SK-N-SH (cell line): ENCODE measurements at regions not wholly inside any gene's neighbourhood (a gene's known extent, or its start where the extent isn't known, plus 50 kb on each side); places are given as distances from the start of the nearest gene placed in this dataset.

Source experiments
- CTCF ChIA-PET: fragments of 300-600, 350-600 bp; formaldehyde crosslinking; extraction: SDS; loops from one replicate; lab custom pipeline; 2021; lab: Yijun Ruan, JAX
- POLR2A ChIA-PET: fragments of 350-600 bp; sonication (Branson Sonifier 250); formaldehyde crosslinking; extraction: SDS; loops from one replicate; lab custom pipeline; 2020; ENCODE audit warnings: antibody characterized with exemption, inconsistent platforms; lab: Yijun Ruan, JAX
- DNase-seq: peaks from one replicate; pipeline ENCODE4 v3.0.0; 2012
- H2AFZ ChIP-seq: fragments of 200-600 bp; sonication (generic); 2 replicates; pipeline ENCODE4 v1.8.1; 2016; ENCODE audit warnings: antibody characterized with exemption, mild to moderate bottlenecking, low read depth
- H3F3A ChIP-seq: fragments of 200-600 bp; sonication (generic); replicated peaks from 2 replicates; pipeline ENCODE3; 2016; ENCODE audit warnings: antibody characterized with exemption, mild to moderate bottlenecking; ENCODE audit not compliant: insufficient read depth
- H3K27ac ChIP-seq, 2 experiments: fragments of 200-500 bp in 1 of 2; fragments of 200-600 bp in 1 of 2; sonication (Bioruptor generic) in 1 of 2; sonication (generic), shearing (Covaris generic) in 1 of 2; 2 replicates each; pipeline versions ENCODE4 v1.5.1 to v1.6.1; 2014 to 2016; ENCODE audit warnings: low read depth in 2 of 2, inconsistent platforms in 1 of 2, low read length in 1 of 2, mild to moderate bottlenecking in 1 of 2, mixed read lengths in 1 of 2
- H3K27me3 ChIP-seq: fragments of 200-600 bp; sonication (generic), shearing (Covaris generic); 2 replicates; pipeline ENCODE4 v1.6.1; 2016; ENCODE audit warnings: mixed run types; ENCODE audit not compliant: insufficient read depth
- H3K36me3 ChIP-seq, 2 experiments: fragments of 200-500 bp in 1 of 2; fragments of 200-600 bp in 1 of 2; sonication (Bioruptor generic) in 1 of 2; sonication (generic) in 1 of 2; replicated peaks in 1 of 2; 2 replicates each; pipeline versions ENCODE3 to v1.5.1; 2014 to 2016; ENCODE audit warnings: low read length in 1 of 2, mild to moderate bottlenecking in 1 of 2; ENCODE audit not compliant: insufficient read depth in 2 of 2, control insufficient read depth in 1 of 2
- H3K4me1 ChIP-seq, 2 experiments: fragments of 200-500 bp in 1 of 2; fragments of 200-600 bp in 1 of 2; sonication (Bioruptor generic) in 1 of 2; sonication (generic), shearing (Covaris generic) in 1 of 2; 2 replicates each; pipeline versions ENCODE4 v1.5.1 to v1.6.1; 2014 to 2016; ENCODE audit warnings: low read depth in 1 of 2, low read length in 1 of 2, mixed run types in 1 of 2; ENCODE audit not compliant: insufficient read depth in 2 of 2, control insufficient read depth in 1 of 2
- H3K4me2 ChIP-seq: fragments of 200-600 bp; sonication (generic), shearing (Covaris generic); 2 replicates; pipeline ENCODE4 v1.6.1; 2017; ENCODE audit warnings: mixed run types
- H3K4me3 ChIP-seq, 2 experiments: fragments of 200-500 bp in 1 of 2; fragments of 200-600 bp in 1 of 2; sonication (Bioruptor generic) in 1 of 2; sonication (generic), shearing (Covaris generic) in 1 of 2; 2 replicates each; pipeline versions ENCODE4 v1.5.1 to v1.8.1; 2014 to 2016; ENCODE audit warnings: low read depth in 2 of 2, inconsistent platforms in 1 of 2, low read length in 1 of 2, mild to moderate bottlenecking in 1 of 2, mixed read lengths in 1 of 2, moderate library complexity in 1 of 2
- H3K79me2 ChIP-seq: fragments of 200-600 bp; sonication (generic); 2 replicates; pipeline ENCODE4 v1.8.1; 2017; ENCODE audit warnings: mild to moderate bottlenecking; ENCODE audit not compliant: insufficient read depth
- H3K9ac ChIP-seq: fragments of 200-600 bp; sonication (generic); 2 replicates; pipeline ENCODE4 v1.6.1; 2017; ENCODE audit warnings: mixed run types
- H3K9me2 ChIP-seq: fragments of 200-600 bp; sonication (generic); 2 replicates; pipeline ENCODE4 v1.6.1; 2017; ENCODE audit warnings: mixed run types
- H3K9me3 ChIP-seq: fragments of 200-600 bp; sonication (generic); 2 replicates; pipeline ENCODE4 v1.6.1; 2017; ENCODE audit warnings: mixed run types, mild to moderate bottlenecking, moderate library complexity
- H4K20me1 ChIP-seq: fragments of 200-600 bp; sonication (generic); 2 replicates; pipeline ENCODE4 v1.6.1; 2017; ENCODE audit warnings: mild to moderate bottlenecking, mixed run types; ENCODE audit not compliant: insufficient read depth
- EZH2phosphoT487 ChIP-seq: fragments of 200-600 bp; sonication (generic); IDR thresholded peaks from 2 replicates; pipeline ENCODE4 v1.6.1; 2017; ENCODE audit warnings: low read depth, mixed run types, mild to moderate bottlenecking, antibody characterized with exemption, moderate library complexity, borderline replicate concordance
- FOXJ3 ChIP-seq: sonication (generic); formaldehyde crosslinking; IDR thresholded peaks from 2 replicates; pipeline ENCODE4 v1.5.1; 2020; ENCODE audit warnings: mild to moderate bottlenecking, missing genetic modification reagents
- FOXM1 ChIP-seq: IDR thresholded peaks from 2 replicates; pipeline ENCODE4 v1.4.0; 2012; ENCODE audit warnings: low read depth, mild to moderate bottlenecking
- MEF2A ChIP-seq: IDR thresholded peaks from 2 replicates; pipeline ENCODE4 v1.4.0; 2012; ENCODE audit warnings: low read depth, borderline replicate concordance
- MXI1 ChIP-seq: IDR thresholded peaks from 2 replicates; pipeline ENCODE4 v1.6.1; 2012; ENCODE audit warnings: mild to moderate bottlenecking, low read depth, low read length, improper control_type of control experiment
- NFIC ChIP-seq: IDR thresholded peaks from 2 replicates; pipeline ENCODE4 v1.4.0; 2012; ENCODE audit warnings: borderline replicate concordance
- POLR2AphosphoS5 ChIP-seq: IDR thresholded peaks from 2 replicates; pipeline ENCODE4 v1.6.1; 2012; ENCODE audit warnings: low read depth, low read length
- RAD21 ChIP-seq: IDR thresholded peaks from 2 replicates; pipeline ENCODE4 v1.6.1; 2012; ENCODE audit warnings: mild to moderate bottlenecking, low read length
- RCOR1 ChIP-seq: fragments of 150-350 bp; IDR thresholded peaks from 2 replicates; pipeline ENCODE4 v1.6.1; 2017; ENCODE audit warnings: antibody characterized with exemption, low read length
- REST ChIP-seq: IDR thresholded peaks from 2 replicates; pipeline ENCODE4 v1.6.1; 2012; ENCODE audit warnings: mild to moderate bottlenecking, low read depth, low read length, moderate library complexity
- RXRA ChIP-seq: IDR thresholded peaks from 2 replicates; pipeline ENCODE4 v1.4.0; 2012; ENCODE audit warnings: low read depth, mild to moderate bottlenecking, borderline replicate concordance
- SIN3A ChIP-seq: IDR thresholded peaks from 2 replicates; pipeline ENCODE4 v1.6.1; 2012; ENCODE audit warnings: low read depth, mild to moderate bottlenecking, low read length, moderate library complexity, borderline replicate concordance
- TAF1 ChIP-seq: IDR thresholded peaks from 2 replicates; pipeline ENCODE4 v1.6.1; 2012; ENCODE audit warnings: low read depth, mild to moderate bottlenecking, low read length, moderate library complexity, borderline replicate concordance
- TCF12 ChIP-seq: IDR thresholded peaks from 2 replicates; pipeline ENCODE4 v1.4.0; 2012
- YY1 ChIP-seq: IDR thresholded peaks from 2 replicates; pipeline ENCODE4 v1.4.0; 2012; ENCODE audit warnings: low read depth, mild to moderate bottlenecking
- ZBTB33 ChIP-seq: IDR thresholded peaks from 2 replicates; pipeline ENCODE4 v1.4.0; 2012; ENCODE audit warnings: low read depth, borderline replicate concordance
- WGBS: methylation state at CpG from one replicate; pipeline ENCODE4 v1.1.6; 2017; ENCODE audit warnings: low lambda C conversion rate; 5-methylcytosine and 5-hydroxymethylcytosine counted together

DNA sequence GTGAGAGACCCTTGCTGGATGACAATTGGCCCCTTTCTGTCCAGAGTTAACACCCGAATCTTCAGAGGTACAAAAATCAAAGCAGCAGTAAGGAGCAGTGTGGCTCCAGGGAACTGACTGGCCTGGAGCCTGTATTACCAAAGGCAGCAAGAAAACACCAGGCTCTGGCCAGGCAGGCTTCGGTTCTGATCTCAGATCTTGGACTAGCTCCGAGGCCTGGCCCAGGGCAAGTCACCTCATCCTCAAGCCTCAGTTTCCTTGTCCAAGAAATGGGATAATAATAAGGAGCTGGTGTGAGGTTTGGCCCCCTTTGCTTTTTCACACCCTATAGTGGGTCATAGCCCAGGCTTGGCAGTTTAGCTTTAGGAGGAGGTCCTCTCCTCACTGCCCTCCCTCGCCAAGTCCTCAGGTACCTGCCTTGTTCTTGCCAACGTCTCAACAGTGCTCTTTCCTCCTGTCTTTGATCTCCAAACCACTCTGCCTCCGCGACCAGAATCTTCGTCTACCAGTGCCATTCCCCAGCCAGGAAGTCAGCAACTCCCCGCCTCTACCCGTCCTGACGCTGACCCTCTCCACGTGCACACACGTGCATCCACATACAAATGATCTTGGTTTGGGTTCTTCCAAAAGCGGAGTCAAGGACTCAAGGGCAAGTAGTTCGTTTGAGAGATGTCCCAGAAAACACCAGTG lies 82.6 kb upstream of the TLE3 start (continued):
- no peak for TF ChIP-seq POLR2AphosphoS5
- TF ChIP-seq MEF2A, result no peak
- TF ChIP-seq NFIC, result no peak
- TF ChIP-seq FOXJ3 (CRISPR knock-in tag), result no peak
- TF ChIP-seq, all 33 proteins: peak for 0

DNA sequence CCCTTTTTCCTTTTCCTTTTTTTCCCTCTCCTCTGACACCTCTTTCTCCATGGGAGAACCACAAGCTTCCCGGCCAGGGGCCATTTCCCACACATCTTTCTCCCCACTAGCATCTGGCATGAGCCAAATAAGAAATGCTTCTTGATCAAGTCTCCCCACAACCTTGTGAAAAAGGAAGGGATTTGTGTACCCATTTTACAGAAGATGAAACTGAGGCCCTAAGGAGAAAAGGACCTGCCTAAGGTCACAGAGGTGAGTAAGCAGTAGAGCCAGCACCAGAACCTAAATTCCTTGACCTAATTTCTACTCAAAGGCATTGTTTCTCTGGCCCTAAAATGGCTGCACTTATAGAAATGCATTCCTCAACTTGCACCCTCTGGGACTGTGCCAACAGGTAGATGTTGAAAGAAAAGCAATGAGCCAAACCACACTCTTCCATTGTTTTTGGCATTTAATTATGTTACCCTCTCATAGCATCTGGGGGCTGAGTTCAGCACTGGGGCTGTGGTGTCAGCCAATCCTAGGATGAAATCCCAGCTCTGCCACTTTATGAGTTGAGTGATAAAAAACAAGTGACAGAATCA lies 81.7 kb upstream of the TLE3 start:
- no peaks in the 10 kb centered on the region for H3K79me2 ChIP-seq
- no peaks in the 10 kb centered on the region for H3K9me2 ChIP-seq
- POLR2A ChIA-PET, result no interaction called here
- DNase-seq, result no peak
- H2AFZ ChIP-seq, result no peak overlapping the region
- H3K9me3 ChIP-seq, result no peaks in the 10 kb centered on the region
- H4K20me1 ChIP-seq, result no peaks in the 10 kb centered on the region
- CTCF ChIA-PET, result interaction anchor here (0.6 to 1.2 kb wide), 3 partner anchors 68 to 1209 kb away, joined by 3 to 4 read pairs (median 3); no protein-coding TSS in a partner anchor
- no peaks in the 10 kb centered on the region for H3F3A ChIP-seq
- TF ChIP-seq ZBTB33, result no peak
- no peak for TF ChIP-seq YY1
- TF ChIP-seq EZH2phosphoT487, result no peak
- no peak for TF ChIP-seq MXI1
- TF ChIP-seq TCF12, result no peak
- no peak for TF ChIP-seq FOXJ3 (CRISPR knock-in tag)
- TF ChIP-seq RAD21, result no peak
- TF ChIP-seq RXRA, result no peak
- TF ChIP-seq RCOR1, result no peak
- TF ChIP-seq FOXM1, result no peak
- no peak for TF ChIP-seq SIN3A
- no peak for TF ChIP-seq TAF1
- no peak for TF ChIP-seq REST
- H3K36me3 ChIP-seq, result no peaks in the 10 kb centered on the region
- no peak overlapping the region for H3K27ac ChIP-seq
- H3K4me1 ChIP-seq, result peaks cover 0 to 22% of the 10 kb centered on the region in 2 experiments; a peak in 1 of 4 replicates
- WGBS, result 85% methylated on average over 1 of the region's 1 CpG
- H3K9ac ChIP-seq, result no peak overlapping the region
- no peak overlapping the region for H3K4me2 ChIP-seq
- no peak overlapping the region for H3K4me3 ChIP-seq
- H3K27me3 ChIP-seq, result no peaks in the 10 kb centered on the region
